Stomach (tissue), 8 donors: ENCODE measurements at regions not wholly inside any gene's neighbourhood (a gene's known extent, or its start where the extent isn't known, plus 50 kb on each side); places are given as distances from the start of the nearest gene placed in this dataset.

Experiments
- DNase-seq, 2 donors: peaks; one replicate each; pipeline versions ENCODE4 v3.0.0 to v3.0.0-alpha.2; 2013 to 2019
- H3K27ac ChIP-seq, 5 donors: fragments of 200-600 bp in 4 of 5; sonication (generic) in 4 of 5; one replicate each; pipeline ENCODE4 v1.5.1; 2013 to 2019; ENCODE audit warnings: mild to moderate bottlenecking in 1 of 5, moderate library complexity in 1 of 5
- H3K27me3 ChIP-seq, 3 donors: fragments of 200-600 bp; sonication (generic); one replicate each; pipeline ENCODE4 v1.5.1; 2017 to 2019; ENCODE audit warnings: mixed run types in 1 of 3
- H3K36me3 ChIP-seq, 4 donors: fragments of 200-600 bp; sonication (generic); 1 replicate in 3 of 4; 2 replicates in 1 of 4; pipeline ENCODE4 v1.5.1; 2016 to 2019
- H3K4me1 ChIP-seq, 4 donors: fragments of 200-600 bp; sonication (generic); one replicate each; pipeline ENCODE4 v1.5.1; 2016 to 2019
- H3K4me3 ChIP-seq, 4 donors: fragments of 200-600 bp; sonication (generic) in 3 of 4; one replicate each; pipeline ENCODE4 v1.5.1; 2016 to 2019; ENCODE audit warnings: mild to moderate bottlenecking in 1 of 4
- H3K9me3 ChIP-seq, 4 donors: fragments of 200-600 bp; sonication (generic); one replicate each; pipeline ENCODE4 v1.5.1; 2016 to 2019
- CTCF ChIP-seq, 7 experiments: fragments of 450-650 bp in 4 of 7; fragments of 200-600 bp in 3 of 7; sonication (generic) in 3 of 7; IDR thresholded peaks; one replicate each; pipeline ENCODE4 v1.5.1; 2016 to 2019; ENCODE audit warnings: antibody characterized with exemption in 7 of 7, control low read depth in 2 of 7, mild to moderate bottlenecking in 1 of 7
- EP300 ChIP-seq: sonication (generic); formaldehyde crosslinking; IDR thresholded peaks from one replicate; pipeline ENCODE4 v1.6.1; 2017; ENCODE audit warnings: antibody characterized with exemption
- POLR2A ChIP-seq, 4 donors: fragments of 450-650 bp; IDR thresholded peaks; one replicate each; pipeline ENCODE4 v1.6.1; 2016; ENCODE audit warnings: antibody characterized with exemption in 4 of 4, control low read depth in 2 of 4, mild to moderate bottlenecking in 1 of 4, moderate library complexity in 1 of 4
- POLR2AphosphoS5 ChIP-seq, 3 donors: sonication (generic); formaldehyde crosslinking; IDR thresholded peaks; one replicate each; pipeline ENCODE4 v1.6.1; 2016; ENCODE audit warnings: antibody characterized with exemption in 3 of 3
- WGBS, 5 donors: extraction: QIAGEN DNeasy Blood & Tissue Kit in 3 of 5; methylation state at CpG; one replicate each; pipeline versions ENCODE4 v1.1.5 to v1.1.7; 2013 to 2018; 5-methylcytosine and 5-hydroxymethylcytosine counted together
- intact Hi-C: fragments of 100-400 bp; cut with DNase I; formaldehyde crosslinking; loops from one replicate; pipeline ENCODE4 v1.15.1; 2023; ENCODE audit warnings: low total_unique reads
- donor health status: healthy with polysubstance abuse.
- donor health status: Bipolar disorder and iron deficiency.
- donor health status: healthy.

- no peak overlapping the region for H3K4me3 ChIP-seq
- no peak overlapping the region for H3K27ac ChIP-seq
- TF ChIP-seq POLR2AphosphoS5 (IDR thresholded peaks at IDR 0.05) (no peak), POLR2A (IDR thresholded peaks at IDR 0.05) (no peak), CTCF (IDR thresholded peaks at IDR 0.05) (no peak), EP300 (no peak)
- H3K36me3 ChIP-seq: no peaks in the 10 kb centered on the region
- no peak for DNase-seq
- no peaks in the 10 kb centered on the region for H3K9me3 ChIP-seq
- intact Hi-C loops: no loop called here
- H3K4me1 ChIP-seq: no peaks in the 10 kb centered on the region
- no peaks in the 10 kb centered on the region for H3K27me3 ChIP-seq
- 72 to 80% (median 77%) methylated on average over 7 of the region's 7 CpGs for WGBS, 5 donors
These were observed 971.6 kb downstream of the ZPLD1 start for GRCh38 chr3:103406320-103406850.

- Histone ChIP-seq H3K4me3 (no peak overlapping the region), H3K36me3 (no peaks in the 10 kb centered on the region), H3K4me1 (no peaks in the 10 kb centered on the region), H3K27me3 (no peaks in the 10 kb centered on the region), H3K27ac (no peak overlapping the region), H3K9me3 (peaks cover 0 to 2% (median 0%) of the 10 kb centered on the region in 4 donors)
- WGBS, 5 donors: 65 to 71% (median 66%) methylated on average over 17 of the region's 17 CpGs
- TF ChIP-seq POLR2A (IDR thresholded peaks at IDR 0.05) (no peak), CTCF (IDR thresholded peaks at IDR 0.05) (no peak), EP300 (no peak), POLR2AphosphoS5 (IDR thresholded peaks at IDR 0.05) (no peak)
- intact Hi-C loops: no loop called here
- DNase-seq: no peak
These were observed 975.4 kb downstream of the ZPLD1 start for GRCh38 chr3:103410231-103410630.

GRCh38 chr3:103421460-103421859 is 986.6 kb downstream of the ZPLD1 start:
- H3K9me3 ChIP-seq: peaks cover 0 to 6% (median 0%) of the 10 kb centered on the region in 4 donors
- H3K36me3 ChIP-seq: no peaks in the 10 kb centered on the region
- H3K27me3 ChIP-seq: no peaks in the 10 kb centered on the region
- no peak for TF ChIP-seq POLR2A (IDR thresholded peaks at IDR 0.05)
- WGBS, 5 donors: 78 to 85% (median 81%) methylated on average over 3 of the region's 3 CpGs
- intact Hi-C loops: no loop called here
- no peak overlapping the region for H3K27ac ChIP-seq
- DNase-seq: no peak
- H3K4me3 ChIP-seq: no peak overlapping the region
- no peaks in the 10 kb centered on the region for H3K4me1 ChIP-seq

GRCh38 chr3:103437883-103438282 is 1003.1 kb downstream of the ZPLD1 start:
- WGBS, 5 donors: 66 to 77% (median 71%) methylated on average over 4 of the region's 4 CpGs
- no peak for DNase-seq
- no peaks in the 10 kb centered on the region for H3K36me3 ChIP-seq
- H3K27me3 ChIP-seq: no peaks in the 10 kb centered on the region
- H3K9me3 ChIP-seq: peaks cover 0 to 13% (median 5%) of the 10 kb centered on the region in 4 donors
- TF ChIP-seq POLR2AphosphoS5 (IDR thresholded peaks at IDR 0.05): no peak
- H3K27ac ChIP-seq: no peak overlapping the region
- H3K4me3 ChIP-seq: no peak overlapping the region
- intact Hi-C loops: no loop called here
- no peaks in the 10 kb centered on the region for H3K4me1 ChIP-seq

GRCh38 chr3:103440539-103441203 is 1005.9 kb downstream of the ZPLD1 start:
- no peak for TF ChIP-seq POLR2AphosphoS5 (IDR thresholded peaks at IDR 0.05)
- no peak for TF ChIP-seq POLR2A (IDR thresholded peaks at IDR 0.05)
- peak in 1 of 7 experiments; percentile 16 for TF ChIP-seq CTCF (IDR thresholded peaks at IDR 0.05)
- TF ChIP-seq EP300: no peak
- Histone ChIP-seq H3K36me3 (no peaks in the 10 kb centered on the region), H3K4me3 (no peak overlapping the region), H3K27ac (no peak overlapping the region), H3K9me3 (peaks cover 0 to 13% (median 5%) of the 10 kb centered on the region in 4 donors), H3K4me1 (no peaks in the 10 kb centered on the region), H3K27me3 (no peaks in the 10 kb centered on the region)
- intact Hi-C loops: no loop called here
- 48 to 56% (median 51%) methylated on average over 1 of the region's 1 CpG for WGBS, 5 donors
- no peak for DNase-seq
